Stimulated activated CD4-positive, alpha-beta T cell treated with anti-CD3 and anti-CD28 coated beads, TNF-alpha, amount 100 ng/mL, for 48 hours (primary cell): ENCODE measurements at regions not wholly inside any gene's neighbourhood (a gene's known extent, or its start where the extent isn't known, plus 50 kb on each side); places are given as distances from the start of the nearest gene placed in this dataset.
A peak's percentile ranks its signal among the peaks of the same experiment; 100 is the strongest.
"Not testable (repeated sequence)": the region's sequence is repeated elsewhere in the genome, so short reads cannot be mapped to it uniquely, and the experiment has no call there.

Experiments
- DNase-seq, 3 donors: peaks; one replicate each; pipeline ENCODE4 v3.0.0-alpha.2; 2020; ENCODE audit warnings: low read depth in 3 of 3

DNA sequence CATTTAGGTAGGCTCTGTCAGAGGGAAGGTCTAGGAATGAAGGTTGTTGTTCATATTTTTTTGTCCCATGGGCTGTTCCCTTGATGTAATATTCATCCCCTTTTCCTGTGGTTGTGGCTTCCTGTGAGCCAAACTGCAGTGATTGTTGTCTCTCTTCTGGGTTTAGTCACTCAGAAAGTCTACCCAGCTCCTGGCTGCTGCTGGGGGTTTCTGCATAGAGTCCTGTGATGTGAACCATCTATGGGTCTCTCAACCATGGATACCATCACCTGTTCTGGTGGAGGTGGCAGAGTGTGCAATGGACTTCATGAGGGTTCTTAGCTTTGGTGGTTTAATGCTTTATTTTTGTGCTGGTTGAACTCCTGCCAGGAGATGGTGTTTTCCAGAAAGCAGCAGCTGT is 122.8 kb downstream of the ZC4H2 start:
- no peak for DNase-seq

DNA sequence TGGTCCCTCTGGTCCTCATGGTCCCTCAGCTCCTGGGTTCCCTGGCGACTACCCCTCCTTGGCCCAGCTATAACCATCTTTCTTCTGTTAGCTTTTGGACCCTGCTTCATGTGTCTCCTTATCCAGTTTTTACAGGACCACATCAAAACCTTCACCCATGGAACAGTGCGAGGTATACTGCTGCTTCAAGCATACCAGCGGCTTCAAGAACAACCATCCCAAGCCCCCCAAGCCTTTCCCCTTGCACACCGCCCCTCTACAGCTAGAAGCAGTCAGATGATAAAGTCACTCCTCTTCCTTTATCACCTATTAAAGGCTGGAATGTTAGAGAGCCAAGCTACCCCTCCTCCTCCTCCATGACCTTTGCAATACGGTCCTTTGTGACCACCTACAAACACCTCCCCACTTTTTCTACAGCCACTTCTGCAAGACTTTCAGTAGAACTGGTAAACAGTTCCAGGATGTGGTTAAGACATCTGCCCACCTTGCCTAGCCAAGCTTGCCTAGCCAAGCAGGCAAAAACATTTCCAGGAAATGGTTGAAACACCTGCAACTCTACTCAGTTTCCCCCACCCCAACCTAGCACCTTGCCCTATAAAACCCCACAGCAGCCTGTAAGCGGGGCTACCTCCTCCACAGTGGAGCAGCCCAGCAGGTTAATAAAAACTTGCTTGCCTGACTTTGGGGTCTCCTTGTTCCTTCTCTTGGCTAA is 125.7 kb downstream of the ZC4H2 start:
- DNase-seq, result peak in 1 of 3 donors; percentile 2

DNA sequence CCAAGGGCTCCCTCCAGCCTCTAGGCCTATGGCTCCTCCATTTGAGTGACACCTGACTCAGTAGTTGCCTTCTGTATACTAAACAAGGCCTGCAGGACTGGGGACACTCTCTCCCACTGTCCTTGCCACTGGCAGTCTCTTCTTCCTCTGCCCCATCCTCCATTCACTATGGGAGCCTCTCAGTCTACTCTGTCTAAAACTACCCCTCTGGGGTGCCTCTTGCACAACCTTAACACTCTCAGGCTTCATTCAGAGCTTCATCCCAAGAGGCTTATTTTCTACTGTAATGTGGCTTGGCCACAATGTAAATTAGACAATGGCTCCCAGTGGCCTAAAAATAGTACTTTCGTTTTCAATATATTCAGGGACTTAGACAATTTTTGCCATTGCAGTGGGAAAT is 133.0 kb downstream of the ZC4H2 start:
- DNase-seq, result no peak

DNA sequence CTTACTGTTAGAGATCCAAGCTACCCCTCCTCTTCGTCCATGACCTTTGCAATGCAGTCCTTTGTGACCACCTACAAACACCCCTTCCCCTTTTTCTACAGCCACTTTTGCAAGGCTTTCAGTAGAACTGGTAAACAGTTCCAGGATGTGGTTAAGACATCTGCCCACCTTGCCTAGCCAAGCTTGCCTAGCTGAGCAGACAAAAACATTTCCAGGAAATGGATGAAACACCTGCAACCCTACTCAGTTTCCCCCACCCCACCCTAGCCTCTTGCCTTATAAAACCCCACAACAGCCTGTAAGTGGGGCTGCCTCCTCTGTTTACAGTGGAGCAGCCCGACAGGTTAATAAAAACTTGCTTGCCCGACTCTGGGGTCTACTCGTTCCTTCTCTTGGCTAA is 133.8 kb downstream of the ZC4H2 start:
- no peak for DNase-seq

DNA sequence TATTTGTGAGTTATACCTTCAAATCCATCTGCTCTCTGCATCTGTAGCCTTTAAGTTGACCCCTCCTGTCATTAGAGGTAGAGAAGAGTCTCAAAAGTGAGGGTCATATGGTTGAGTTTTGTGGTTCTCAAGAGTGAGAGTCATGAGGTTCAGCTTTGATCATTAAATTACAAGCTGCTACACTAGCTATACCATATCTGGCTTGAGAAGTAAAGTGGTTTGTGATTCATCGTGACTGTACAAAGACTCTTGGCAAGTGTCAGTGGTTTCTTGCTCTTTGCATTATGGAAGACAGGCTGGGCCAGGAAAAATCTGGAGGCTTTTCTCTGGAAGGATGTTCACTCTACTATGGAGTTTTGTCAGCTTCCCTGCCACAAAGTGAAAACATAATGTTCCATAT is 170.6 kb downstream of the ZC4H2 start:
- no peak for DNase-seq

DNA sequence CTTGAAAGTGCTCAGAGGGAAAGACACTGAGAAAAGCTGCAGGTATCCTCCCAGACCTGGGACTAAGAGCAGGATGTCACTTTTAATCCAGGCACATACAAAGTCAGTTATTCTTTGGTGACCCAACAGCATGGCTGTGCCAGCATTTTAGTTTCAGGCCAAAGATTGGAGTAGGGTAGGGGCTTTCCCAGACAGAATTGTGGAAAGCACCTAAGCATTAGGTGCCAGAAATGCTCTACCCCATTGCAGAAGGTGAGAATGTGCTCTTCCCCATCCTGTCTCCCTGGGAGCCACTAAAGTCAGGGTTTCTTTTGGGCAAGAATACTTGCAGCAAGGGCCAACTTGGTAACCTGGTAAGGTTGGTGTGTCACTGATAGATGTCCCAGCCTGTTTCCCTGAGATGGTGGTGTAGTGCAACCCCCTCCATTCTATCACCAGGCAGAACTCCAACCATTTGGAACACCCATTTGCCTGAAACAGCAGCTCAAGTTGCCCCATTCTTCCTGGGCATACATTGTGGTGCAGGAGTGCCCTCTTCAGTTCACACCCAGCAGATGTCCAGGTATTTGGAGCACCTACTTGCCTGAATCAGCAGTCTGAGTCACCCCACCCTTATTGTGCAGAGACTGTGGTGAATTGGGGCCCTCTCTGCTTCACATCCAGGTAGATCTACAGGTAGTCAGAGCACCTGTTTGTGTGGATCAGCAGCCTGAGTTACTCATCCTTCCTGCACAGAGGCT is 183.5 kb downstream of the ZC4H2 start:
- DNase-seq, result no peak

GRCh38 chrX:64782923-64783322 is 193.3 kb downstream of the ZC4H2 start:
- no peak for DNase-seq

DNA sequence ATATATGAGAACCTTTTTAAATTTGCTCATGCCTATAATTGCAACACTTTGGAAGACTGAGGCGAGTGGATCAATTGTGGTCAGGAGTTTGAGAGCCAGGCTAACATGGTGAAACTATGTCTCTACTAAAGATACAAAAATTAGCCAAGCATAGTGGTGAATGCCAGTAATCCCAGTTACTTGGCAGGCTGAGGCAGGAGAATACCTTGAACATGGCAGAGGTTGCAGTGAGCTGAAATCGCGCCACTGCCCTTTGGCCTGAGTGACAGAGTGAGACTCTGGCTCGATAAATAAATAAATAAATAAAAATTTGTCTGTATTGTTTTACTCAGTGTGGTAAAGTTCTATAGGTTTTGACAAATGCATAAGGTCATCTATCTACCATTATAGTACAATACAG is 218.2 kb downstream of the ZC4H2 start:
- no peak for DNase-seq

DNA sequence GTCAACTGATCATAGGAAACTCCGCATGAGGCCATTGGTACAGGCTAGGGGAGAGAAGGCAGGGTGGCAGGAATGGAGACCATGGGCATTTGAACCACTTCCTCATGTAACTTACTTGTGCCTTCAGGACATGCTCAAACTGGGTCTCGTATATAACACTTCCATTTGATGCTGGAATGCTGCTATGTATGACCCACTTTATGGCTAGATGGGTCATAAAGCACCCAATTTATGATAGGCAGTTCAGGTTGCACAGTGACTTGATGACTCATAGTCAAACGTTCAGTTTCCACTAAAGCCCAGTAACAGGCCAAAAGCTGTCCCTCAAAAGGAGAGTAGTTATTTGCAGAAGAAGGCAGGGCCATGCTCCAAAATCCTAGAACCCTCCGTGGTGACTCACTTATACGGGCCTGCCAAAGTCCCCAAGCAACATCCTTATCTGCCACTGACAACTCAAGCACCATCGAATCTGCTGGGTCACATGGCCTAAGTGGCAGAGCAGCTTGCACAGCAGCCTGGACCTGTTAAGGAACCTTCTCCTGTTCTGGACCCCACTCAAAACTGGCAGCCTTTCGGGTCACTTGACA is 236.4 kb downstream of the ZC4H2 start:
- no peak for DNase-seq

DNA sequence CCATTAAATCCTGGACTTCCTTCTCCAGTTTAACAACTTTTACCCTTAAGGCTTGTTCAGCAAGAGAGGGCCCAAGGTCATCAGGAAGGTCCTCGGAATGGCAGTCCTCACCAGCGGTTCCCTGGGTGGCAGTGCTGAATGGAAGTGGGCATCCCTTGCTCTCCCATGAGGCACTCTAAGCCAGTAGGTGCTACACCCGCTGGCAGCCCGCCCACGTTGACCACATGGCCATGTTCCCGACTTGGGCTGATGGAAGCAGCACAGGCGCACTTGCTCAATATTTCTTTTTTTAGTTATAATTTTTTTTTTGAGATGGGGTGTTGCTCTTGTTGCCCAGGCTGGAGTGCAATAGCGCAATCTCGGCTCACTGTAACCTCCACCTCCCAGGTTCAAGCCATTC is 277.9 kb downstream of the ZC4H2 start:
- DNase-seq, result no peak

GRCh38 chrX:64695372-64695771 is 280.9 kb downstream of the ZC4H2 start:
- not testable (repeated sequence) for DNase-seq

GRCh38 chrX:64662876-64663275 is 267.6 kb upstream of the MTMR8 start:
- DNase-seq, result no peak

GRCh38 chrX:64657229-64657628 is 262.0 kb upstream of the MTMR8 start:
- not testable (repeated sequence) for DNase-seq

DNA sequence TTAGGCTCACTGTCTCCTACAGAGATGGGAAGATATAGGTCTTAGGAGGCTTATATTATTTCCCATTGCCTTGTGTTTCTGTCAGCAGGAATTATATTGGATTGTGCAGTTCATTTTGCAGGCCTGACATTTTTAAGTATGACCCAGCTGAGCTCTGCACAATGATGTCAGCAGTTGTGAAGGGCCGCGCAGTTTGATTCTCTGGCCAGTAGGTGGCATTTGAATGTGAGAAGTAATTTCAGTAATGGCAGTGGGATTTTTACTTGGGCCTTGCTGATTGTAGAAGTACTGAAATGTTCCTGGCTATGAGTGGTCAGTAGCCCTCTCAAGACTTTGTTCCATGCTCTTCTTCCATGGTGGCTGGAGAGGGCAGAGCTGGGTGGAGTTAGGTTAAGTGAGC is 247.2 kb upstream of the MTMR8 start:
- DNase-seq, result no peak
